HG03025 (cell line): ENCODE measurements at regions not wholly inside any gene's neighbourhood (a gene's known extent, or its start where the extent isn't known, plus 50 kb on each side); places are given as distances from the start of the nearest gene placed in this dataset.
"Not testable (repeated sequence)": the region's sequence is repeated elsewhere in the genome, so short reads cannot be mapped to it uniquely, and the experiment has no call there.

Source experiments
- ATAC-seq: cut with Tn5 transposase; IDR thresholded peaks from one replicate; pipeline ENCODE4 v1.9.1; 2021; ENCODE audit warnings: mild to moderate bottlenecking, moderate library complexity; ENCODE audit not compliant: unreplicated experiment, low FRiP score

DNA sequence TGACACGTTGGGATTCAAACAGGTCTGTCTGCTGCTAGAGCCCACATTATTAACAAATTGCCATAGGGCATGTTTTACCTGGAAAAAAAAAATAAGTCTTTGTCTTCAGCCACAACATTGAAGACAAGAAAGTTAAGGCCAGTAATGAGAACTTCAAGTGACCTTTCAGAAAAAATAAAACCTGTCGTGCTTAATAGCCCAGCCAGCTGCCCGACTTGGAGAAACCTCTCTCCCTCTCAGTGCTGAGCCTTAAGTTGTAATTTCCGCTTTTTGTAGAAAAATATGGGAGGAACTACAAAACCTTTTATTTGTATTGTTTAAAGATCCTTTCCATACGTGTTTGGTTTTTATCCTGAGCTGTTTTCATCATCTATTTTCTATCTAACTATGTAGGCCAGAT, 454.3 kb upstream of the SLITRK6 start:
- ATAC-seq = not testable (repeated sequence)

DNA sequence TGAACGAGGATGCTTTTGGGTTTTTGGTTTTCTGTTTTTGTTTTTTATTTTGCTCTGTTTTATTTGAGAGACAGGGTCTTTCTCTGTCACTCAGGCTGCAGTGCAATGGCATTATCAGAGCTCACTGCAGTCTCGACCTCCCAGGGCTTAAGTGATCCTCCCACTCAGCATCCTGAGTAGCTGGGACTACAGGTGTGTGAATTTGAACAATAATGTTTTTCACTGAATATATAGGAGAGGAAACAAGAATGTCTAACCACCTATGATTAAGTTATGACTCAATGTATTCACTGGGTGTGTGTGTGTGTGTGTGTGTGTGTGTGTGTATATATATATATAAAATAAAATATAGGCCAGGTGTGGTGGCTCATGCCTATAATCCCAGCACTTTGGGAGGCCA, 456.6 kb upstream of the SLITRK6 start:
- not testable (repeated sequence) for ATAC-seq

DNA sequence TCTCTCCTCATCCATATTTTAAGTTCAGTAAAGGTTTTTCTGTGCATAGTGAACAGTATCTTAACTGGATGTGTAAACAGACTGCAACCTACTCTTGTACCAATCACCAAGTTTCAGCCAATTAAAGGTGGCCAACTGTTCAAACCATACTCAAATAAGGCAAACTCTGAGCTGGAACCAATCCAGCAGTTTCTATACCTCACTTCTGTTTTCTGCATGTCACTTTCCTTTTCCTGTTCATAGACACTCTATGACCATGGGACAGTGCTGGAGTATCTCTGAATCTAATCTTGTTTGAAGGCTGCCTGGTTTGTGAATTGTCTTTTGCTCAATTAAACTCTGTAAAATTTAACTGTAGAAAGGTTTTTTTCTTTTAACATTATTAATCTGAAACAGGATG, 470.3 kb upstream of the SLITRK6 start:
- ATAC-seq = no peak

DNA sequence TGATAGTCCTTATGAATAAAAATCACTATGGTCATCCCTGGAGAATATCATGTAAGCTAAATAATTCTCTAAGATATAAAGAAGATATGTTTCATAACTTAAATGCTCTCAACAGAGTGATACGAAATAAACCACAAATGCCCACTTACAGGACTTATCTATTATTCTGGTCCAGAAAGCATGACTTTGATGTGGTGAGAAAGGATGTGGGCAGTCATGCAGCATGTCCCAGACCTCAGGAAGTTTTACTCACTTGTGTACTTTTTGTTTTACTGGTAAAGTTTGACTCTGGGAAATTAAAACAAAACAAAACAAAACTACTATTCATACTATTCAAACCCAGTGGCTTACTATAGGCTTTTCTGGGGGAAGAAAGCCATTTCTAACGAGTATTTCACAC, 483.2 kb upstream of the SLITRK6 start:
- no peak for ATAC-seq

DNA sequence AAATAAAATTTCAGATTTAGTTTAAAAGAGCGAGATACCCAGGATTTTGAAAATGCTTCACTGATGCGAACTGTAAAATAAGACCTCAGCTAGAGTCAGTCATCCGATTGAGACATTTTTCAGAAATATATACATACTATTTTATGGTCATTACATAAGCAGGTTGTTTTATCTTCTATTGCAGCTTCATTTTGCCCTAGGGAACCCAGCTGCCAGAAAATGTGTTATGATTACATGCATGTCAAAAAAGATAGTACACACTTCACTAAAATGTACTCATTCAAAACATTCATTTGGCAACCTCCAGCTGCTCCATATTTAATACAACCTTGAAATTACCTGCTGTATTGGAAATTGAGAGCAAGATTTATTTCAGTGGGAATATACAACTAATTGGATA, 483.8 kb upstream of the SLITRK6 start:
- ATAC-seq = no peak

DNA sequence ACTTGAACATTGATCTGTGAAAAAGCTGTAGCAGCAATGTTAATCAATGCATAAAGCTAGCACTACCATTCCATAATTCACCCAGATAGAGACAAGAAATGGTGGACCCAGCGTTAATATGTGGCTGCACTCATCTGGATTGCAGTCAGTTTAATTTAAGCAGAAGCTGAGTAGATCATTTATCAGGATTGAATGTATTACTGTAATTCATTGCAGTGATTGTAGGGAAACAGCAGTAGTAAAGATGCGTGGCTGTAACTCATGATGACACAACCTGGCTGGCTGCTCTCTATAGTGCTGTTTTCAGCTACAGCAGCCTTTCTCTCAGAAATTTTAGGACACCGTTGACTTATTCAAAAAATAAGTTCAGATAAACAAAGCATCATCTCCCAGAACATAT, 499.5 kb upstream of the SLITRK6 start:
- ATAC-seq = no peak

DNA sequence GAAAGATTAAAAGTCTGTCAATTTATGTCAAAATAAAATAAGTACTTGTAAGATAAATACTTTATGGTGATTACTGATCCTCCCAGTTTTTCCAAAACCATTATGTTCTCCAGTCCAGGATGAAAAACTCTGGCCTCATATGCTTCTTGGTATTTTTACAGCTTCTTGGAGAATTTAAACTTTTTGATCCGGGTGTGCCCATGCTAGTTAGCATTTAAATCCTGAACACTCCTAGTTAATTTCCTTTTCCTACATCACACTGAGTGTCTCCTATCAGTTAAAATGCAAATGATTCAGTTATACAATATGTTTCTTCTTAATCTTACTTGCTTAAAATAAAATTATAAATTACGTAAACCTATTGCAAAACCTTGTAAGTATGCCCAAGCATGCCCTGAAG, 499.9 kb upstream of the SLITRK6 start:
- ATAC-seq = no peak

DNA sequence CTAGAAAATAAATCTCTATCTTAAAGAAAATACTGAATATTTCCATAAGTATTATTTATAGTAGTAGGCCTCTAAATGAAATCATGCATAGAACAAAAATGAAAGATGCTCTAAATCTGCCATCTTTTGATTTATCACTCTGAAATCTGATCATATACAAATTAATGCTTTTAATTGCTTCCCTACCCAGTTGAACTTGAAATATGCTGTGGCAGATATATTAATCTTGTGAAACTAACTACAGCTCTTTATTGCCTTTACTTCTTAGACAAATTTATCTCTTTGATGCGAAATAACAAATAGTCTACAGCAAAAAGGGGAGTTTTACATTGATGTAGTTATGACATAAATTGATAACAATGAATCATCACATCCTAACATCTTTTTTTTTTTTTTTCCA, 510.7 kb upstream of the SLITRK6 start:
- no peak for ATAC-seq

DNA sequence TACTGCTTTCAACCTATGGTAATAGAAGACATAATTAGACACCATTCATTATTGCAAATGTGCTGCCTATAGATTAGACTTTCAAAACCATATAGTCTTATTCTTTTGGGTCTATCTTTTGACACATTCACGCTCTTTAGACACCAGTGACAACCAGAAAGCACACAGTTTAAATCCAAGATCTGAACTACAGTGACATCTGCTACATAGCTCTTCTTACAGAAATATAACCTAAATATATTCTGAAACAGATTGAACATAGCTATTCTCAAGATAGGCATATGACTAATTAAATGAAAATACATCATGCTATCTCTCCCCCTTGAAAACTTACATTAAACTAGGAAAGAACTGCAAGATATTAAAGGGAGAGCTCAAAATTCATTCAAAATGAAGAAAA, 514.2 kb upstream of the SLITRK6 start:
- ATAC-seq = no peak

DNA sequence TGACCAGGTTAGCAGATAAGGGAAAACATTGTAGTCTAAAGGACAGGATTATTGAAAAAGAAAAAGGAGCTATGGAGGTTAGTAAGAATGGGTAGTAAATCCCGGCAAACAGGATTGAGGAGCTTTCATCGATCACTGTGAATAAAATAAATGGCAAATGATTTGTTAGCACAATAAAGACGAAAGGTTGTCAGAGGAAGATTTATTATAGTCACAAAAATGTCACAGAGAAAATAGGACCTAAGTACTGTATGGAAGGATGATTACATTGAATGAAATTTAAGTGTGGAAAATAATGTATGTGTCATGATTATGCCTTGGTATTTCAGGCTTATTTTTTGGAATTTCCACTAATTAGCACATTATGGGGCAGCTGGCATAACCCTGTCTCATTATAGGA, 519.2 kb upstream of the SLITRK6 start:
- ATAC-seq = no peak

DNA sequence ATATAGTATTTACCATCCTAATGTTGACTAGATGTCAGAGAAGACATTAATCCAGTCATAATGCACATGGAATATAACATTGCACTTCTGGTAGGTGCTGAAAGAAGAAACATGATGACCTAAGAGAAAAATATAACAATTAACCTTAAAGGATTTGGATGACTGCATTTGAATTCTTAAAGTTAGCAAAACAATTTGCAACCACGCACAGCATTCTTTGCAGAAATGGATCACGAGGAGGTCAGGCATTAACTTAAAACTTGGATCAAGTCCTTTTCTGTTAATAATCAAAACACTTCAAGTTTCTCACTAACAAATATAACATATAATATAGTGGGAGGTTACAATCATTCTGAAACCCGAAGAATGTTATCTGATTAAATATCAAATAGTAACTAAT, 525.0 kb upstream of the SLITRK6 start:
- no peak for ATAC-seq

DNA sequence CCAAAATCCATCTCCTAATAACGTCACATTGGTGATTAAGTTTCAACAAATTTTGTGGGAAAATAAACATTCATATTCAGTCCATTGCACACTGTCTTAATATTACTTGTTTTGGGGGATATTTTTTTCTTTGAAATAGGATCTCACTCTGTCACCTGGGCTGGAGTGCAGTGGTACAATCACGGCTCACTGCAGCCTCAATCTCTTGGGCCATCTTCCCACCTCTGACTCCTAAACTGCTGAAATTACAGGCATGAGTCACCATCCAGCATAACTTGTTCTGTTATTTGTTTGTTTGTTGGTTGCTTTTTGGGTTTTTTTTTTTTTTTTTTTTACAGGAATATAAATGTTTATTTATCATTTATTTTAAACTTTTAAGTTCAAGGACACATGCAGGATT, 556.1 kb upstream of the SLITRK6 start:
- no peak for ATAC-seq

DNA sequence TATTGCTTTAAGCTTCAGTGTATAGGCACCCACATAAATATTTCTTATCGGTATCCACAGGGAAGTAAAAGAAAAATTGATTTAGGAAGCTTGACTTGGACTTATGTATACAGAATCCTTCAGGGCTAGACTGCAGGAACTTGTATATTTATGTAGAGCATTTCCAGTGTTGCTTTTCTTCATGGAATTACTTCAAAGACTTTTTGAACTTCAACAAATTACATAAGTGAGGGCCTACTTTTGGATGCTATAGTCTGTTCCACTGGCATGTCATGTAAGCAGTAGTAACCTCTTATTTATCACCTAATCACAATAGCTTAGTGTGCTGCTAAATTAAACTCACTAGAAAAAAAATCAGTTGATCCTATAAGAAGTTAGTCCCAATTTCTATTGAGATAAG, 557.9 kb upstream of the SLITRK6 start:
- ATAC-seq = no peak

DNA sequence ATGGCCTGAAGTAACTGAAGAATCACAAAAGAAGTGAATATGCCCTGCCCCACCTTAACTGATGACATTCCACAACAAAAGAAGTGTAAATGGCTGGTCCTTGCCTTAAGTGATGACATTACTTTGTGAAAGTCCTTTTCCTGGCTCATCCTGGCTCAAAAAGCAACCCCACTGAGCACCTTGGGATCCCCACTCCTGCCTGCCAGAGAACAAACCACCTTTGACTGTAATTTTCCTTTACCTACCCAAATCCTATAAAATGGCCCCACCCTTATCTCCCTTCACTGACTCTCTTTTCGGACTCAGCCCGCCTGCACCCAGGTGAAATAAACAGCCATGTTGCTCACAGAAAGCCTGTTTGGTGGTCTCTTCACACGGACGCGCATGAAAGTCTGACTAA, 564.5 kb upstream of the SLITRK6 start:
- not testable (repeated sequence) for ATAC-seq

DNA sequence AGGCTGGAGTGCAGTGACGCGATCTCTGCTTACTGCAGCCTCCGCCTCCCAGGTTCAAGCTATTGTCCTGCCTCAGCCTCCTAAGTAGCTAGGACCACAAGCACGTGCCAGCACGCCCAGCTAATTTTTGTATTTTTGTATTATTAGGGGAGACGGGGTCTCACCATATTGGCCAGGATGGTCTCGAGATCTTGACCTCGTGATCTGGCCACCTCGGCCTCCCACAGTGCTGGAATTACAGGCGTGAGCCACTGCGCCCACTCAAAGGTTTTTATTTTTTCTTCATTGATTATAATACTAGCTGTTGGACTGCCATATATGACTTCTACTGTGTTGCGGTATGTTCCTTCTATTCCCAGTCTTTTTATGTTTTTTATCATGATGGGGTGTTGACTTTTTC, 569.7 kb upstream of the SLITRK6 start:
- no peak for ATAC-seq

DNA sequence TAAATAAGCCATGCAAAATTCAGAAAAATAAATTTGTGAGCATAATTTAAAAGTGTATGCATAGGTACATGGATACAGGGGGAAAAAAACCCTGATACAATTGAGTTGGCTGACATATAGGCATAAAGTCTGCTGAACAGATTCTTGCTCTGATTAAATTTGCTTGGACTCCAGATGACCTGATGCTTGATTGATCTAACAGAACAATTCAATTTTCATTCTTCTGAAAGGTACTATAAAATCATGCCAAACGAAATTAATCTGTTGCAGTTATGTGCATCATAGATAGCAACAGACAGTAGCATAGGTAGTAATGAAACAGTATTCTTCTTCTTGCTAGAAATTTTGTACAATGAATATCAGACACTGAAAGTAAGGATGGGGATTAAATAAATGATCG, 578.2 kb upstream of the SLITRK6 start:
- ATAC-seq = no peak

DNA sequence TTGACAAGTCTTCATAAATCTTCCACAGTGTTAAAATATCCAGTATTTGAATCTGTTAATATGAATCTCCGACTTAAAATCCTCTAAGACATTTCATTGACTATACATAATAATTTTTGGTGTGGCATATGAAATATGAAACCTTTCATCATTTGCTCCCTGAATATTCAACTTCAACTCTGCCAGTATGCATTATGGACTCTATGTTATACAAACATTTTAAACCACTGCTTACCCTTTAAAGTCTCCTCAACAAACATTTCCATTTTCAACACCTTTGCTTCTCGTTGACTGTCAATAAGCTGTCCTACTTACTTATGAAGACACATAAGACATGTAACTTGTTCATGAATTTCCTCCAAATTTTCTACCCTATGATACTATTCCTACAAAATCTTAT, 579.4 kb upstream of the SLITRK6 start:
- ATAC-seq = no peak

DNA sequence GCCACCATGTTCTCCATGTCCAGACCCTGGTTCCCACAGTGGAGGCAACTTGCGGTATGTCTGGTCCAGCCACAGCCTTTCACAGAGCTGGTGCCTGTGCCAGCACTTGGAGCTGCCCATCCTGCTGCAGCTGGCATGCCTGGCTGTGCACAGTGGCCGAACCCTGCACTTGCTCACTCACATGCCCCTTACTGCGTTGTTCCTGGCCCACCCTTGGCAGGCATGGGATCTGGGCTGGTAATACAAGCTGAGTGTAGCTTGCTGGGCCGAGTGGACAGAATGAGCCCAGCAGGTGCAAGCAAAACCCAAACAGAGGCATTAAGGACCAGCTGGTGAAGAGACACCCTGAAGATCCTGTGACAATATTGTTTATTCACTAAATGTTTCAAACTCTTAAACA, 583.9 kb upstream of the SLITRK6 start:
- ATAC-seq = no peak

DNA sequence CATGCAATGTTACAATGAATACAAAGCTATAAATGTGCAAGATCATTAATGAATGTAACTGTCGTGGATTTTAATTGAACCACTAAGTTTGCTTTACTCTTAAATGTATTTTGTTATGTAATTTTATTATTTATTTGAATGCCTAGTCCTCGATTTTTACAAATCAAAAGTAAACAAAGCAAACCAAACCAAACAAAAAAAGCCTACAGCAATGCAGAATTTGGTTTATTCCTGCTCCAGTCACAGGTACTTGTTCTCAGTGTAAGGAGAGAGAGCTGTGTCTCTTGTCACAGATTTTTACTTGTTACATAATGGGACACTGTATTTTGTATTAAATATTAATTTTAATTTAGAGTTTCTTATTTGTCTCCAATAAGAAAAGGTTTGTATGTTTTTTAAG, 584.3 kb upstream of the SLITRK6 start:
- no peak for ATAC-seq

DNA sequence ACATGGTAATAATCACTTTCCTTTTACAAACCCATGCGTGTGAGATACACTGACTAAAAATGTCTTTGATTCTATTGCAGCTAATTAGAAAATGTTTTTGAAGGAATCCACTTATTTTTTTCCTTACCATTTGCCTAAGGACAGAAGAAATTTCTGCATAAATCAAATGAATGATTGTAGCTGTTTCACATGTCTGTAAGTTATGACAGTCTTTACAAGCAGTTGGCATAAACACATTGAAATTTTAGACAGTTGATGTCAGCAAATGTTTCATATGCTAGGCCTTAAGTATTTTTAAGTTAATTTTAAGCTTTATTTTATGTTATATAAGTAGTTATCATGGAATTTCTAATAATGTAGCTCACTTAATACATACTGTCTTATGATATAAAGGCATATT, 598.4 kb upstream of the SLITRK6 start:
- ATAC-seq = no peak

DNA sequence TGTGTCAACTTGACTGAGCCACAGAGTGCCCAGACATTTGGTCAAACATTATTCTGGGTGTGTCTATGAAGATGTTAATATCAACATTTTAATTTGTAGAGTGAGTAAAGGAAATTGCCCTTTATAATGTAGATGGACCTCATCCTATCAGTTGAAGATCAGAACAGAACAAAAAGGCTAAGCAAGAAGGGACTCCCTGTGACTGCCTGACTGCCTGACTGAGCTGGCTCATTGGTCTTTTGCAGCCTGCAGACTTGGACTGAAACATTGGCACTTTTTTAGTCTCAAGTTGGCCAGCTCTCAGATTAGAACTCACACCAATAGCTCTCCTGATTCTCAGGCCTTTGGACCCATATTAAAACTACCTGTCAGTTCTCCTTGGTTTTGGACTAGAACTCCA, 600.4 kb upstream of the SLITRK6 start:
- ATAC-seq = no peak

DNA sequence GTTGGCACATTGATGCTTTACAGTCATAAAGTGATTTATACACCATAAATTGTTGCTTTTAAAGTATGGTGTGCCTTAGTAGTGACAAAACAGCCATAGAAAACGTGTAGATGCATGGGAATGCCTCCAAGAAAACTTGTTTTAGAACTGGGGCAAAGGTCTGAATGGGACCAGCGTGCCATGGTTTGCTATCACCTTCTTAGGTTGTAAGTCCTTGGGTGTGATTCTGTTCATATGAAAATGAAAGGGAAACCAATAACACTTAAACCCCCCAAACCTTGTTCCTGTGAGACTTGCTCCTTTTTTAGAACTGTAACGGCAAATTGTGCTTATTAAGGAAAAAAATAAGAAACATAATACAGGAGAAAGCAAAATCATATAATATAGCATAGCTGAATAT, 603.3 kb upstream of the SLITRK6 start:
- ATAC-seq = no peak

DNA sequence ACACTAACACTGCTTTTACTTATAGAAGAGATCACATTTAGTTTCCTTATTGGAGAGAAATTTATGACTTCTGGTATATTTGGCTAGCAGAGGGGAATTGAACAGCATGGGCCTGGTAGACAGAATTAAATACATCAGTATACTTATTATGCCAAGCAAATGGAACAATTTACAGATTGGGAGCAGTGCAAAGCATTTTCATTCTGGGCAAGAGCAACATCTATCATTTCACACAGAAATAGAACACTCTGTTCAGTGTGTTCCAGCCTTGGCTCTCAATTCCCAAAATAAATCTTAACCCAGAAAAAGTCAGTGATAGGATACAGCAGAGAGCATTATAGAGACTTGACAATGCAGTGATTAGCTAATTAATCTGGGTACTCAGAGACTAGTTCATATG, 604.0 kb upstream of the SLITRK6 start:
- no peak for ATAC-seq
